CD4-positive, alpha-beta T cell treated with Interleukin-4 for 1 hour (primary cell): ENCODE measurements at regions not wholly inside any gene's neighbourhood (a gene's known extent, or its start where the extent isn't known, plus 50 kb on each side); places are given as distances from the start of the nearest gene placed in this dataset.
A peak's percentile ranks its signal among the peaks of the same experiment; 100 is the strongest.
"Not testable (repeated sequence)": the region's sequence is repeated elsewhere in the genome, so short reads cannot be mapped to it uniquely, and the experiment has no call there.

Experiments used
- DNase-seq, 2 donors: peaks; one replicate each; pipeline ENCODE4 v3.0.0-alpha.2; 2020 to 2022

GRCh38 chr18:59038295-59039039, 101.2 kb upstream of the SEC11C start:
- no peak for DNase-seq

GRCh38 chr18:59039040-59039320, 100.7 kb upstream of the SEC11C start:
- not testable (repeated sequence) for DNase-seq

GRCh38 chr18:59039449-59039848, 100.2 kb upstream of the SEC11C start:
- no peak for DNase-seq

GRCh38 chr18:59040770-59041148, 98.9 kb upstream of the SEC11C start:
- DNase-seq = no peak

GRCh38 chr18:59041296-59041695, 98.4 kb upstream of the SEC11C start:
- DNase-seq = no peak

GRCh38 chr18:59041819-59042815, 97.6 kb upstream of the SEC11C start:
- DNase-seq = no peak

- DNase-seq = no peak
Measured at GRCh38 chr18:59044855-59045254, 94.8 kb upstream of the SEC11C start.

GRCh38 chr18:59047321-59048047, 92.2 kb upstream of the SEC11C start:
- no peak for DNase-seq

- no peak for DNase-seq
Measured at GRCh38 chr18:59048048-59048363, 91.7 kb upstream of the SEC11C start.

GRCh38 chr18:59048378-59048777, 91.3 kb upstream of the SEC11C start:
- DNase-seq = no peak

GRCh38 chr18:59049721-59050660, 89.7 kb upstream of the SEC11C start:
- no peak for DNase-seq

- no peak for DNase-seq
Measured at GRCh38 chr18:59050661-59051057, 89.0 kb upstream of the SEC11C start.

- no peak for DNase-seq
Measured at GRCh38 chr18:59051470-59052165, 88.1 kb upstream of the SEC11C start.

GRCh38 chr18:59052965-59053820, 86.5 kb upstream of the SEC11C start:
- no peak for DNase-seq

- no peak for DNase-seq
Measured at GRCh38 chr18:59054496-59055287, 85.0 kb upstream of the SEC11C start.

- no peak for DNase-seq
Measured at GRCh38 chr18:59055345-59056032, 84.2 kb upstream of the SEC11C start.

- DNase-seq = peak; percentile 49 to 74
Measured at GRCh38 chr18:59056706-59057492, 82.8 kb upstream of the SEC11C start.

- DNase-seq = no peak
Measured at GRCh38 chr18:59057493-59057795, 82.2 kb upstream of the SEC11C start.

GRCh38 chr18:59057969-59058368, 81.7 kb upstream of the SEC11C start:
- no peak for DNase-seq
